HepG2 (cell line): ENCODE measurements at regions not wholly inside any gene's neighbourhood (a gene's known extent, or its start where the extent isn't known, plus 50 kb on each side); places are given as distances from the start of the nearest gene placed in this dataset.

ENCODE experiments used
- ATAC-seq: fragments of 200-7000 bp; cut with Tn5 transposase; 3 replicates; pipeline ENCODE4 v1.9.1; 2020; ENCODE audit warnings: mild to moderate bottlenecking, moderate library complexity
- BruUV-seq: library from RNA; stranded (reverse); fragments of 400-500 nt; replicated peaks from 2 replicates; lab custom pipeline; 2021; lab: Mats Ljungman, UMichigan
- CTCF ChIA-PET: fragments of 300-600 bp; formaldehyde crosslinking; extraction: SDS; loops from one replicate; lab custom pipeline; 2021; ENCODE audit warnings: low total read pairs, inconsistent platforms, low intra/inter-chr PET ratio; lab: Yijun Ruan, JAX
- POLR2A ChIA-PET: fragments of 350-600 bp; sonication (Branson Sonifier 250); formaldehyde crosslinking; loops from one replicate; lab custom pipeline; 2020; ENCODE audit warnings: antibody characterized with exemption, inconsistent platforms; lab: Yijun Ruan, JAX
- DNase-seq: peaks from one replicate; pipeline ENCODE4 v3.0.0-alpha.2; 2015; ENCODE audit warnings: low spot score
- FAIRE-seq: peaks from 3 replicates; lab custom pipeline; 2011; peaks lifted over from hg19 to GRCh38; lab: Jason Lieb, UNC
- H2AFZ ChIP-seq: one replicate; pipeline ENCODE4 v1.6.1; 2011; ENCODE audit warnings: low read length, inconsistent platforms
- H3K27ac ChIP-seq: fragments of 300-600 bp; 3 replicates; pipeline ENCODE4 v1.8.0; 2011; ENCODE audit warnings: mixed run types, mild to moderate bottlenecking, mixed read lengths, low read length, inconsistent platforms; ENCODE audit not compliant: insufficient read depth; ENCODE audit errors: extremely low read length
- H3K27me3 ChIP-seq, 2 experiments: fragments of 200-600 bp in 1 of 2; 2 replicates in 1 of 2; 3 replicates in 1 of 2; pipeline versions ENCODE4 v1.6.0 to v1.8.0; 2011; ENCODE audit warnings: low read length in 2 of 2, mild to moderate bottlenecking in 2 of 2, moderate library complexity in 2 of 2, inconsistent platforms in 1 of 2; ENCODE audit not compliant: insufficient read depth in 2 of 2, control insufficient read depth in 1 of 2
- H3K36me3 ChIP-seq, 2 experiments: fragments of 200-600 bp in 1 of 2; replicated peaks in 1 of 2; 2 replicates in 1 of 2; 3 replicates in 1 of 2; pipeline versions ENCODE4 v1.5.1 to v1.8.0; 2011; ENCODE audit warnings: low read length in 2 of 2, inconsistent platforms in 1 of 2; ENCODE audit not compliant: insufficient read depth in 2 of 2, control insufficient read depth in 1 of 2
- H3K4me1 ChIP-seq: 2 replicates; pipeline ENCODE4 v1.5.1; 2012; ENCODE audit warnings: low read length, inconsistent platforms; ENCODE audit not compliant: insufficient read depth
- H3K4me2 ChIP-seq: 2 replicates; pipeline ENCODE4 v1.6.0; 2011; ENCODE audit warnings: low read depth, low read length, inconsistent platforms
- H3K4me3 ChIP-seq, 3 experiments: fragments of 200-600 bp in 1 of 3; sonication (generic), shearing (Covaris generic) in 1 of 3; replicated peaks in 1 of 3; 2 replicates each; pipeline ENCODE4 v1.5.1; 2011 to 2016; ENCODE audit warnings: low read length in 3 of 3, inconsistent platforms in 2 of 3, low read depth in 2 of 3, mild to moderate bottlenecking in 2 of 3, control low read depth in 1 of 3, mixed read lengths in 1 of 3; ENCODE audit not compliant: insufficient read depth in 1 of 3
- H3K79me2 ChIP-seq: one replicate; pipeline ENCODE4 v1.6.1; 2011; ENCODE audit warnings: low read length, inconsistent platforms; ENCODE audit not compliant: insufficient read depth
- H3K9ac ChIP-seq: 2 replicates; pipeline ENCODE4 v1.6.0; 2011; ENCODE audit warnings: mild to moderate bottlenecking, low read depth, low read length, inconsistent platforms; ENCODE audit not compliant: insufficient read depth
- H3K9me3 ChIP-seq: 2 replicates; pipeline ENCODE4 v1.5.1; 2012; ENCODE audit warnings: mild to moderate bottlenecking, low read length
- H4K20me1 ChIP-seq: 2 replicates; pipeline ENCODE4 v1.6.0; 2011; ENCODE audit warnings: inconsistent platforms, mild to moderate bottlenecking, low read length, moderate library complexity; ENCODE audit not compliant: insufficient read depth
- CBFB ChIP-seq: sonication (generic); formaldehyde crosslinking; IDR thresholded peaks from 2 replicates; pipeline ENCODE4 v1.4.0; 2020; ENCODE audit warnings: missing genetic modification reagents
- DPF2 ChIP-seq: sonication (generic); formaldehyde crosslinking; IDR thresholded peaks from 2 replicates; pipeline ENCODE4 v1.4.0; 2020; ENCODE audit warnings: mild to moderate bottlenecking, low read depth, missing genetic modification reagents, borderline replicate concordance
- EEA1 ChIP-seq: sonication (generic); formaldehyde crosslinking; IDR thresholded peaks from 2 replicates; pipeline ENCODE4 v1.5.1; 2020; ENCODE audit warnings: mild to moderate bottlenecking, missing genetic modification reagents, borderline replicate concordance
- HBP1 ChIP-seq: IDR thresholded peaks from 2 replicates; pipeline ENCODE4 v1.6.1; 2016; ENCODE audit warnings: low read depth, control low read depth
- IKZF4 ChIP-seq: sonication (generic); formaldehyde crosslinking; IDR thresholded peaks from 2 replicates; pipeline ENCODE4 v1.5.1; 2020; ENCODE audit warnings: borderline replicate concordance, mild to moderate bottlenecking, low read depth, missing genetic modification reagents; ENCODE audit errors: not compliant biosample characterization
- MTERF4 ChIP-seq: sonication (generic); formaldehyde crosslinking; IDR thresholded peaks from 2 replicates; pipeline ENCODE4 v1.8.0; 2023; ENCODE audit warnings: mild to moderate bottlenecking, missing genetic modification reagents
- NFRKB ChIP-seq: fragments of 450-650 bp; IDR thresholded peaks from 2 replicates; pipeline ENCODE4 v1.6.1; 2017
- THAP9 ChIP-seq: sonication (generic); formaldehyde crosslinking; IDR thresholded peaks from 2 replicates; pipeline ENCODE4; 2020; ENCODE audit warnings: missing genetic modification reagents, mild to moderate bottlenecking, borderline replicate concordance
- ZBTB33 ChIP-seq: sonication (generic); formaldehyde crosslinking; IDR thresholded peaks from 2 replicates; pipeline ENCODE4 v1.4.0; 2020; ENCODE audit warnings: missing genetic modification reagents
- ZNF275 ChIP-seq: sonication (generic); formaldehyde crosslinking; IDR thresholded peaks from 2 replicates; pipeline ENCODE4 v1.8.0; 2022; ENCODE audit warnings: missing genetic modification reagents, mild to moderate bottlenecking, inconsistent platforms, borderline replicate concordance
- ZNF761 ChIP-seq: sonication (generic); formaldehyde crosslinking; conservative IDR thresholded peaks from 2 replicates; pipeline ENCODE4 v1.4.0; 2020; ENCODE audit warnings: mild to moderate bottlenecking, missing genetic modification reagents
- ZNF768 ChIP-seq: sonication (generic); formaldehyde crosslinking; IDR thresholded peaks from 2 replicates; pipeline ENCODE4 v1.4.0; 2020; ENCODE audit warnings: missing genetic modification reagents
- ZNF839 ChIP-seq: sonication (generic); formaldehyde crosslinking; IDR thresholded peaks from 2 replicates; pipeline ENCODE4 v1.4.0; 2020; ENCODE audit warnings: missing genetic modification reagents, mild to moderate bottlenecking, borderline replicate concordance
- WGBS: methylation state at CpG from one replicate; pipeline ENCODE4 v1.1.6; 2017; ENCODE audit warnings: low lambda C conversion rate; 5-methylcytosine and 5-hydroxymethylcytosine counted together
- in situ Hi-C: cut with HindIII; loops from 2 replicates; pipeline ENCODE4 v1.10.0; 2017; ENCODE audit warnings: low pct_unique_long_range_greater_than_20kb; ENCODE audit not compliant: extremely low pct_ligation_motif_present
- intact Hi-C: fragments of 100-400 bp; cut with micrococcal nuclease; formaldehyde crosslinking; loops from one replicate; pipeline ENCODE4 v1.10.0; 2022; ENCODE audit not compliant: unreplicated experiment

GRCh38 chr20:50277460-50278376 is 87.1 kb downstream of the CEBPB start:
- Histone ChIP-seq H3K4me1 (peaks cover 96% of the 10 kb centered on the region), H3K4me3 (no peak overlapping the region), H3K4me2 (peak overlapping the region; percentile 71), H3K27me3 (no peaks in the 10 kb centered on the region), H3K79me2 (no peaks in the 10 kb centered on the region), H3K9ac (no peak overlapping the region), H4K20me1 (no peaks in the 10 kb centered on the region), H3K9me3 (no peaks in the 10 kb centered on the region), H3K27ac (no peak overlapping the region), H2AFZ (no peak overlapping the region), H3K36me3 (no peaks in the 10 kb centered on the region)
- intact Hi-C loops (loop anchor here (2.0 kb wide), 3 partner anchors 15 to 303 kb away; partner anchors contain the start of gene CEBPB), in situ Hi-C loops (no loop called here)
- POLR2A ChIA-PET = interaction anchor here (1.0 to 1.7 kb wide), 2 partner anchors 10 to 17 kb away, joined by 3 to 4 read pairs; no protein-coding TSS in a partner anchor
- no peak for ATAC-seq
- no TSS peak for BruUV-seq
- CTCF ChIA-PET = interaction anchor here (2.3 to 2.8 kb wide), 2 partner anchors 183 to 186 kb away, joined by 19 to 20 read pairs; no protein-coding TSS in a partner anchor
- no peak for DNase-seq
- FAIRE-seq = no peak
- WGBS = 92% methylated on average over 16 of the region's 16 CpGs
- TF ChIP-seq IKZF4 (peak; percentile 17), ZNF275 (no peak), DPF2 (CRISPR knock-in tag) (no peak), ZBTB33 (CRISPR knock-in tag) (0 out of 2 replicates have a peak, but pooled peaks have one; percentile 12), ZNF839 (CRISPR knock-in tag) (0 out of 2 replicates have a peak, but pooled peaks have one; percentile 24), EEA1 (CRISPR knock-in tag) (0 out of 2 replicates have a peak, but pooled peaks have one; percentile 2), MTERF4 (0 out of 2 replicates have a peak, but pooled peaks have one; percentile 11), ZNF768 (CRISPR knock-in tag) (peak; percentile 83; the same call in 1 of the 2 replicates), HBP1 (CRISPR knock-in tag) (no peak), THAP9 (CRISPR knock-in tag) (0 out of 2 replicates have a peak, but pooled peaks have one; percentile 12), ZNF761 (CRISPR knock-in tag) (0 out of 2 replicates have a peak, but pooled peaks have one; percentile 1), NFRKB (no peak), CBFB (no peak)
